ENCODE measurements at regions not wholly inside any gene's neighbourhood (a gene's known extent, or its start where the extent isn't known, plus 50 kb on each side); places are given as distances from the start of the nearest gene placed in this dataset.

DNA sequence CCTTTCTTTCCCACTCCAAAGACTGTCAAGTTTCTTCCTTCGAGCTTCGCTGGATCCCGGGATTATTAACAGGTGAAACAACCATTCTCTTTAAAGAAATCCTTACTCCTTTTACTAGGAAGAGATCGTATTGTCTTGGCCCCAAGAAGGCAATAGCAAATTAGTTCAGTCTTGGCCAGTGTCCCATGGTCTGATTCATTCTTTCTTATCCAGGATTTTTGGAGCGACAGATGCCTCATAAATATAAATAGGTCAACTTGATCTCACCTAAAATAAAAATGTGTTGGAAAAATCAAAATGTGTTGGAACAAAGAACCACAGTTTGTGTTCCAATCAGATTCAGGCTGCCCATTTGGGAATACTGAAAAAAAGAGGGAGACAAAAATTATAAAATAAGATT is 140.1 kb upstream of the TMEM108 start:
- no peak for DNase-seq (ENCODE audit: low read depth)

GRCh38 chr3:132892956-132893355 is 145.2 kb upstream of the TMEM108 start:
- DNase-seq (ENCODE audit: low read depth): no peak

DNA sequence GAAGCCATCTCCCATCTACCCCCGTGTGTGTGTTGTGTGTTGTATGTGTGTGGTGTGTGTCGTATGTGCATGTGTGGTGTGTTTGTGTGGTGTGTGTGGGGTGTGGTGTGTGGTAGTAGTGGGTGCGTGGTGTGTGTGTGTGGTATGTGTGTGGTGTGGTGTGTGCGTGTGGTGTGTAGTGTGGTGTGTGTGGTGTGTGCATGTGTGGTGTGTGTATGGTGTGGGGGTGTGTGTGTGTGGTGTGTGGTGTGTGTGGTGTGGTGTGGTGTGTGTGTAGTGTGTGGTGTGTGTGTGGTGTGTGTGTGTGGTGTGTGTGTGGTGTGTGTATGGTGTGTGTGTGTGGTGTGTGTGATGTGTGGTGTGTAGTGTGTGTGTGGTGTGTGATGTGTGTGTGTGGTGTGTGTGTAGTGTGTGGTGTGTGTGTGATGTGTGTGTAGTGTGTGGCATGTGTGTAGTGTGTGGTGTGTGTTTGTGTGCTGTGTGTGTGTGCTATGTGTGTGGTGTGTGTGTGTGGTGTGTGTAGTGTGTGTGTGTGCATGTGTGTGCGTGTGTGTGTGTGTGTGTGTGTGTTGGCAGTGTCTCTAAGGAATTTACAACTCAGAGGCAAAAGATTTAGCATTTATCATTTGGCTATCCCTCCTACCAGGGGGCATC is 156.3 kb upstream of the TMEM108 start:
- no peak for DNase-seq (ENCODE audit: low read depth)

DNA sequence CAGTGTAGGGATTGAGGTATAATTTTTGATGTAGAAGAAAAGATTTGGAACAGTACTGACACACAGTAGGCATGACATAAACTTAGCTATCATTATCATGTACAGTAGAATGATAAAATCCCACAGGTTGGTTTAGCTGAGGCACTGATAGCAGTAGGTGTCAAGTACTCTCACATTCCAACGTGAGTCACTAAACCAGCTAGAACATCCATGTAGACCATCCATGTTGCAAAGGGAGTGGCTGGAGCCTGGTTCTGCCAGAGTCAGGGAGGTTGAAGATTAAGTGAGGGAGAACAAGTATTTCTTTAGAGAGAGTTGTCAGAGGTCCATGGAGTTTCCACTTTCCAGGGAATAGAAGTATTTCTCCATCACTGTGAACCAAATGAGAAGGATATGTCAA is 157.2 kb upstream of the TMEM108 start:
- DNase-seq (ENCODE audit: low read depth): no peak

- no peak for DNase-seq (ENCODE audit: low read depth)
These were observed 157.4 kb upstream of the NPHP3 start for GRCh38 chr3:132879656-132880055.

DNA sequence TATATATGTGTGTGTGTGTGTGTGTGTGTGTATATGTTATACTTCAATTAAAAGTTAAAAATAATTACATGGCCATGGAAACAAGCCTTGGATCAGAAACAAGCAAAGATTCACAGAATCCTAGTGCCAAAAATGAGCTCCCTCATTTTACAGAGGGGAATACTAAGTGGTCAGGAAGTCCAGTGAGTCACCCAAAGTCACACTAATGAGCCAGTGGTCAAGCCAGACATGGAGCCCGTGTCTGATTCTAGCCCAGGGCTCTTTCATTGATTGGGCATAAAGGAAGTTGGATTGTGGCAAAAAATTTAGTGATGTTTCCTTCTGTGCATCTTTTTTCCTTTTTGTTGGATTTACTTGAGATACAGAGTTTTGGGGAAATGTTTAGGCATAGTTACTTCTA is 152.5 kb upstream of the NPHP3 start:
- no peak for DNase-seq (ENCODE audit: low read depth)

GRCh38 chr3:132872711-132873110 is 150.5 kb upstream of the NPHP3 start:
- DNase-seq (ENCODE audit: low read depth): no peak

DNA sequence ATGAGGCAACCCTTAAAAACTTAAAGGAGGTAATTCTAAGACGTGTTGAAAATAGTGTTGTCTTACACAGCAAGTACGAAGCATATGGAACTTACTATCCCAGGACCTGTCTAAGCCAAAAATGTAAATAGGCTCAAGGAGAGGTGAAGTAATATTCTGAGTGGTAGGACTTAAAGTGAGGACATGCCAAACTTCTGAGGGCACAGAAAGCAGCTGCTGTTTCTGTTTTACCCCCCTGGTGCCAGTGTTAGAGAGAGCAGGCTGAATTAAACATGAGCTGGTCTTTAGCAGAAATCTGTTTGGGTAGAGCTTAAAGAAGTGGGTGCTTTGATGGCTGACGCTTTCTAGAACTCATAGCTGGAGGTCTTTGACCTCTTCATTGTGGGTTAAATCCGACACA is 149.7 kb upstream of the NPHP3 start:
- no peak for DNase-seq (ENCODE audit: low read depth)

DNA sequence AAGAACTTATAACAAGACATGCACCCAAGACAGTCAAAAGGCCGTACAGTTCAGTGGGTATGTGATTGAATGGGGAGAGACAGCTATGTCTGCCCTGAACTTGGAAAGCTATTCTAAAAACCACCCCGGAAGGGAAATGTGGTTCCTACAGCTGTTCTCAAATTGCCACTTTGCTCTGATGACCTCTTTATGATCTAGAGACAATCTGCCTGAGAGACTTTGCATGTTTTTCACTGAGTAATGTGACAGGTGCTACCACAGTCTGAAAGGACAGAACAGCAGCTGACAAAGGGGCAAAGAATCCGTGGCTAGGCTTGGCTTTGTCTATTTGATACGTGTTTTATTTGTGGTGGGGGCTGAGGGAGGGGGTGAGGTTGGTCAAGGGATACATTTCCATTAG is 148.3 kb upstream of the NPHP3 start:
- DNase-seq (ENCODE audit: low read depth): no peak

- DNase-seq (ENCODE audit: low read depth): peak; percentile 74
These were observed 145.7 kb upstream of the NPHP3 start for GRCh38 chr3:132867956-132868355.

DNA sequence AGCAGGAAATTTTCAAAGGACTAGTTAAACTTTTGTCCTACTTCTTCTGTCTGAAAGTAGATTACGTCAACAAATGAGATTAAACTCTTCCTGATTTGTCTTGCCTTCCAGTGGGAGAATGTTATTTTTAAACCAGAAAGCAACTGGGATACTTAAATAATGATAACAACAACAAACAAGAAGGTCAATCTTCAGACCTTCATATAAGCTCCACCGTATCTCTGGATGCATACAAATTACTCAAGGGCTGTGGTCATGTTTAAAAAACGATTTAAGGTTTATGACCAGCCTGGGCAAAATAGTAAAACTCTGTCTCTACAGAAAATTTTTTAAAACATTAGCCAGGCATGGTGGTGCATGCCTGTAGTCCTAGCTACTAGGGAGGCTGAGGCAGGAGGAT is 145.3 kb upstream of the NPHP3 start:
- DNase-seq (ENCODE audit: low read depth): peak; percentile 7

DNA sequence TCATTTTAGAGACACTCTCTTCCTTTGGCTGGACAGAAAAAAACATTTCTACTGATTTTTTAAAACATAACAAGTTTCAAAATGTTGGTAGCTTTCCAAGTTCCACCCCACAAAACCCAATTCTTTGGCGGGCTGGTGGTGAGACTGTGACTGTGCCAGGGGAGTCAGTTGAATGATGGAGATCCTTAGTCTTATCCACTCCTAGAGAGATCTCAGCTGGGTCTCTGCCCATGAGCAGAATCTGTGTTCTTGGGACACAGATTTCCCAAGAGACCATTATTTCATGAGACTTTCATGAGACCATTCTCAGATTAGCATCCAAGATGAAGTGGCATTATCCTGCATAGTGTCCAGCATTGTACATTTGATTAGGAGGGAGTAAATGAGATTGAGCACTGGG is 135.1 kb upstream of the NPHP3 start:
- DNase-seq (ENCODE audit: low read depth): no peak

DNA sequence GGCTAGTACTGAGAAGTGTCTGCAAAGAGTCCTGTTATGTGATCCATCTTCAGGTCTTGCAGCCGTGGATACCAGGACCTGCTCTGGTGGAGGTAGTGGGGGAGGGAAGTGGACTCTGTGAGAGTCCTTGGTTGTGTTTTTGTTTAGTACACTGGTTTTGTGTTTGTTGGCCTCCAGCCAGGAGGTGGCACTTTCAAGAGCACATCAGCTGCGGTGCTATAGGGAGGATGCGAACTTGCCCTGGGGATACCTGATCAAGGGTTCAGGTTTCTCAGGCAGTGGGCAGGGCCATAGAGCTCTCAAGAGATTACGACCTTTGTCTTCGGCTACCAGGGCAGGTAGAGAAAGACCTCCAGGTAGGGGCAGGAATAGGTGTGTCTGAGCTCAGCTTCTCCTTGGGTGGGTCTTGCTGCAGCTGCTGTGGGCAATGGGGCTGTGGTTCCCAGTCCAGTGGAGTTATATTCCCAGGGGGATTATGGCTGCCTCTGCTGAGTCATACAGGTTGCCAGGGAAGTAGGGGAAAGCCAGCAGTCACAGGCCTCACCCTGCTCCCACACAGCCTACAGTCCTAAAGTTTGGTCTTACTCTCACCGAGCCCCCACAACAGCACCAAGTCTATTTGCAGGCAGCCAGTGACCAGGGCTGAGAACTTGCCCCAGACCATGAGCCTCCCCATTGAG is 132.8 kb upstream of the NPHP3 start:
- DNase-seq (ENCODE audit: low read depth): no peak

- DNase-seq (ENCODE audit: low read depth): no peak
These were observed 125.8 kb upstream of the NPHP3 start for GRCh38 chr3:132847849-132848625.

DNA sequence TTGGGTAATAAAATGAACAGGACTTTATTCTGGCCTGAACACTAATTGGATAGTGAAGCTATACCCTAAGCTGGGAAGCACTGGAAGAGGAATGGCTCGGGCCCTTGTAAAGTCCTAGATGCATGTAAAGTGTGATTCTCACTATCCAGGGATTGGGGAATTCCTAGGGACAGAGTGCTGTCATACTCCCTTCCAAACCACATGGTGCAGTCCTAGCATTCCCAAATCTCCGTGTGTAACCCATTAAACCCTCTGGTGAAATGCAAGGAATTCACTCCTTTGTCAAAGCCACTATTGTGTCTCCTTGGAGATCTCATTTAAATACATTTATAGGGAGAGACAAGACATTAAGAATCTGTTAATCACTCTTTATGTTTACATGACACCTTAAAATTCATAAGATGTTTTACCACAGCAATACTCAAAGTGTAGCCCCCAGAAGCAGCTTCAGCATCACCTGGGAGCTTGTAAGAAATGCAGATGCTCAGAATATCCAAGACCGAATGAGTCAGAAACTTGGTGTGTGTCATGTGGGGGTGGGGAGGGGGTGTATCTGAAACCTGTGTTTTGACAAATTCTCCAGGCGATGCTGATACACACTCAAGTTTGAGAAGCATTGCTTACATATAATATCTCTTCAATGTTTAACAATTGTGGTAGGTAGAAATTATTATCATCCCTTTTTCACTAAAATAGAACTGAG is 121.8 kb upstream of the NPHP3 start:
- no peak for DNase-seq (ENCODE audit: low read depth)

DNA sequence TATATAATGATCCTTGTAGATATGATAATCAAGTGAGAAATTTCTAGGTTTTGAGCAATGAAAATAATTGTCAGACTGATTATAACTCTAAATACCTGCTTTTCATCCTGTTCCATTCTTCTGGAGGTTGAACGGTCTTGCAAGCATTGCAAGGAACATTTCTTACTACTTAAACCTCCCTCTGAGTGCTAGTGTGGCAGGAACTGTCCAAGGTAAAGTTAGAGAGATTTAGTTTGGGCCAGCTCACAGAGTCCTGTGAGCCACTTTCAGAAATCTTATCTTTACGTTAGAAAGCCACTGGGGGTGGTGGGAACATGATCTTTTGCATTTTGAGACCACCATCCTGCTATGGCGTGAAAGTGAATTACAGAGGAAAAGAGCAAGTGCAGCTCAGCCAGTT is 121.1 kb upstream of the NPHP3 start:
- no peak for DNase-seq (ENCODE audit: low read depth)

DNA sequence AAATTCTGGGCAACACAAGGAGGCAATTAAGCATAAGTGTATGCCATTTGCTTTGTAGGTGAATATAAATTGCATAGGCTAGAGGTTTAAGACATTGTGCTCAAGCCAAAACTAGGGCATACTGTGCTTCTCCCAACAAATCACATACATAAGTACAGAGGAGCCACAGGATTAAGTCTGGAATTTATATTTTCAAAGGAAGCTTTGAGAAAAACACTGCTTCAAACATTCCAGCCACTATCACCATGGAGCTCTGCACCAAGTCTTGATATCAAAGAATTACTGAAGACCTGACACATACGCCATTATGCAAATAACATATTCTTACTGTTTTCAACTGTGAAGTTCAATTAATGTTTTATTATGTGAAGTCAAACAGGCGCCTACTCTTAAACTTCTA is 119.4 kb upstream of the NPHP3 start:
- DNase-seq (ENCODE audit: low read depth): no peak

DNA sequence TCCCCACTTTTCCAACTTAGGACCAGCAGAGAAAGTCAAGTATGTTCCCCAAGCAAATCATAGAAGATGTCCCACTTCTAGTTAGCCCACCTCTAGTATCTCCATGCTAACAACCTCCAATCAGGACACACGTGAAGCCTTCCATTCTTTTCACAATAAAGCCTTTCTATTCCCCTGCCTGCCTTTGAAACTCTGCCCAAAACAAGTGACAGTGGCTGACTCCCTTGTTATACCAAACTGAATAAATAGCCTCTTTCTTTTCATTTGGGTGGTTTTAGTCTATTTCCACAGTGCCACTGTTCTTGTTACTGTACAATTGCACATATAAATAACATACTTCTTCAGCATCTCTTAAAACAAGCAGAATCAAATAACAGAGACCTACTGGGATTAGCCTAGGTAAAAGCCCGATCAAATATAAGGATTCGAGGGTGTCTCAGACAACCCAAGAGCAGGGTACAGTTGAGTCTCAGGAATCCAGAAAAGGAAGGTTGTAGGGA is 118.0 kb upstream of the NPHP3 start:
- no peak for DNase-seq (ENCODE audit: low read depth)

DNA sequence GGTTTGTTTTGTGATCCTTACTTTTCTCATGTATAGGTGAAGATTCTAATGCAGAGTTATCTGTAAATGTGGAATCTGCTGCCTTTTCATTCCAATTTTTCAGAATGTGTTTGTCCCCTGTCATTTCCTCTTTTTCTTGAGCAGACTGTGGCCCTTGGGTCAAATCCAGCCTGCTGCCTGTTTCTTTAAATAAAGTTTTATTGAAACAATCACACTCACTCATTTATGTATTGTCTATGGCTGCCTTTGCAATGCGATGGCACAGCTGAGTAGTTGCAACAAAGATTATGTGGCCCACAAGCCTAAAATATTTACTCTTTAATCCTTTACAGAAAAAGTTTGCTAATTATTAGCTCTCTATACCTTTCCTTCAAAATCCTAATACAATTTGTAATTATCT is 116.3 kb upstream of the NPHP3 start:
- no peak for DNase-seq (ENCODE audit: low read depth)

- DNase-seq (ENCODE audit: low read depth): no peak
These were observed 115.4 kb upstream of the NPHP3 start for GRCh38 chr3:132837615-132838014.

GRCh38 chr3:132834356-132834755 is 112.1 kb upstream of the NPHP3 start:
- no peak for DNase-seq (ENCODE audit: low read depth)

GRCh38 chr3:132829101-132829500 is 106.9 kb upstream of the NPHP3 start:
- no peak for DNase-seq (ENCODE audit: low read depth)

GRCh38 chr3:132822837-132823236 is 100.6 kb upstream of the NPHP3 start:
- DNase-seq (ENCODE audit: low read depth): no peak

All from amniotic epithelial cell (primary cell).